Mesothelial cell of epicardium (in vitro differentiated cells): ENCODE measurements at regions not wholly inside any gene's neighbourhood (a gene's known extent, or its start where the extent isn't known, plus 50 kb on each side); places are given as distances from the start of the nearest gene placed in this dataset.

Experiments used
- DNase-seq, 2 experiments: peaks; one replicate each; pipeline ENCODE4 v3.0.0; 2021; ENCODE audit warnings: low spot score in 2 of 2; ENCODE audit not compliant: unreplicated experiment in 2 of 2
- H3K27ac Mint-ChIP-seq: 2 replicates; pipeline ENCODE4 v1.8.0; 2021; ENCODE audit warnings: mixed read lengths
- H3K27me3 Mint-ChIP-seq: 2 replicates; pipeline ENCODE4 v1.8.0; 2021; ENCODE audit warnings: low read depth, mixed read lengths
- H3K36me3 Mint-ChIP-seq: 2 replicates; pipeline ENCODE4 v1.8.0; 2021; ENCODE audit warnings: mixed read lengths
- H3K4me1 Mint-ChIP-seq: 2 replicates; pipeline ENCODE4 v1.8.0; 2021; ENCODE audit warnings: mixed read lengths
- H3K4me3 Mint-ChIP-seq: 2 replicates; pipeline ENCODE4 v1.8.0; 2021; ENCODE audit warnings: mild to moderate bottlenecking, moderate library complexity, mixed read lengths
- H3K9me3 Mint-ChIP-seq: 2 replicates; pipeline ENCODE4 v1.8.0; 2021; ENCODE audit warnings: mixed read lengths
- CTCF ChIP-seq: fragments of 200-600 bp; sonication (generic); IDR thresholded peaks from one replicate; pipeline ENCODE4 v1.5.0; 2021; ENCODE audit warnings: antibody characterized with exemption; ENCODE audit not compliant: unreplicated experiment

GRCh38 chr2:188114014-188114413, 177.7 kb upstream of the GULP1 start:
- no peaks in the 10 kb centered on the region for H3K36me3 Mint-ChIP-seq
- H3K27ac Mint-ChIP-seq: peak overlapping the region; percentile 84
- H3K4me1 Mint-ChIP-seq: peaks cover 30% of the 10 kb centered on the region
- no peak for DNase-seq
- TF ChIP-seq CTCF: no peak
- no peak overlapping the region for H3K4me3 Mint-ChIP-seq
- H3K27me3 Mint-ChIP-seq: no peaks in the 10 kb centered on the region
- no peaks in the 10 kb centered on the region for H3K9me3 Mint-ChIP-seq

GRCh38 chr2:188117706-188118105, 174.0 kb upstream of the GULP1 start:
- Mint-ChIP-seq H3K4me3 (no peak overlapping the region), H3K27me3 (no peaks in the 10 kb centered on the region), H3K4me1 (peaks cover 38% of the 10 kb centered on the region), H3K27ac (no peak overlapping the region), H3K36me3 (no peaks in the 10 kb centered on the region), H3K9me3 (peaks cover 4% of the 10 kb centered on the region)
- no peak for DNase-seq
- no peak for TF ChIP-seq CTCF

GRCh38 chr2:188118431-188118830, 173.2 kb upstream of the GULP1 start:
- Mint-ChIP-seq H3K9me3 (peaks cover 4% of the 10 kb centered on the region), H3K36me3 (no peaks in the 10 kb centered on the region), H3K27me3 (no peaks in the 10 kb centered on the region), H3K27ac (no peak overlapping the region), H3K4me1 (peaks cover 32% of the 10 kb centered on the region), H3K4me3 (no peak overlapping the region)
- no peak for TF ChIP-seq CTCF
- no peak for DNase-seq

- no peaks in the 10 kb centered on the region for H3K36me3 Mint-ChIP-seq
- peaks cover 26% of the 10 kb centered on the region for H3K4me1 Mint-ChIP-seq
- peaks cover 4% of the 10 kb centered on the region for H3K9me3 Mint-ChIP-seq
- TF ChIP-seq CTCF: no peak
- no peak overlapping the region for H3K4me3 Mint-ChIP-seq
- no peaks in the 10 kb centered on the region for H3K27me3 Mint-ChIP-seq
- H3K27ac Mint-ChIP-seq: peak overlapping the region; percentile 52
- no peak for DNase-seq
Observed at GRCh38 chr2:188119112-188119838, 172.4 kb upstream of the GULP1 start.

GRCh38 chr2:188122985-188123384, 168.7 kb upstream of the GULP1 start:
- no peaks in the 10 kb centered on the region for H3K36me3 Mint-ChIP-seq
- H3K4me1 Mint-ChIP-seq: peaks cover 19% of the 10 kb centered on the region
- no peak overlapping the region for H3K27ac Mint-ChIP-seq
- H3K4me3 Mint-ChIP-seq: no peak overlapping the region
- no peaks in the 10 kb centered on the region for H3K27me3 Mint-ChIP-seq
- DNase-seq: no peak
- H3K9me3 Mint-ChIP-seq: peaks cover 4% of the 10 kb centered on the region
- TF ChIP-seq CTCF: no peak
